WTC11 (cell line): ENCODE measurements at regions not wholly inside any gene's neighbourhood (a gene's known extent, or its start where the extent isn't known, plus 50 kb on each side); places are given as distances from the start of the nearest gene placed in this dataset.

Experiments
- ATAC-seq: fragments of 200-7000 bp; cut with Tn5 transposase; 2 replicates; pipeline ENCODE4 v1.10.0; 2021; ENCODE audit warnings: mild to moderate bottlenecking, moderate library complexity
- CTCF ChIA-PET: fragments of 300-600 bp; sonication (Branson Sonifier 250); formaldehyde crosslinking; loops from one replicate; lab custom pipeline; 2021; ENCODE audit warnings: antibody characterized with exemption; lab: Charles Lee
- POLR2A ChIA-PET: fragments of 350-600 bp; sonication (Branson Sonifier 250); formaldehyde crosslinking; loops from one replicate; lab custom pipeline; 2021; ENCODE audit warnings: antibody characterized with exemption; lab: Charles Lee
- DNase-seq: peaks from one replicate; pipeline ENCODE4 v3.0.0; 2021; ENCODE audit warnings: low spot score
- H3K27ac Mint-ChIP-seq: 2 replicates; pipeline ENCODE4 v1.8.0; 2021; ENCODE audit warnings: mixed read lengths
- H3K27me3 Mint-ChIP-seq: 2 replicates; pipeline ENCODE4 v1.8.0; 2021; ENCODE audit warnings: low read depth, mild to moderate bottlenecking, moderate library complexity, mixed read lengths
- H3K36me3 Mint-ChIP-seq: 2 replicates; pipeline ENCODE4 v1.8.0; 2021; ENCODE audit warnings: mixed read lengths
- H3K4me1 Mint-ChIP-seq: 2 replicates; pipeline ENCODE4 v1.8.0; 2022; ENCODE audit warnings: mixed read lengths
- H3K4me3 Mint-ChIP-seq: 2 replicates; pipeline ENCODE4 v1.8.0; 2021; ENCODE audit warnings: mild to moderate bottlenecking, moderate library complexity, mixed read lengths
- H3K9me3 Mint-ChIP-seq: 2 replicates; pipeline ENCODE4 v1.8.0; 2021; ENCODE audit warnings: mixed read lengths
- ATF1 ChIP-seq: sonication (generic); formaldehyde crosslinking; IDR thresholded peaks from 2 replicates; pipeline ENCODE4 v1.8.1; 2023; ENCODE audit warnings: mild to moderate bottlenecking, moderate library complexity, missing genetic modification reagents
- CREB1 ChIP-seq: sonication (generic); formaldehyde crosslinking; IDR thresholded peaks from 2 replicates; pipeline ENCODE4 v1.8.0; 2023; ENCODE audit warnings: mild to moderate bottlenecking, missing genetic modification reagents
- E2F4 ChIP-seq: sonication (generic); formaldehyde crosslinking; IDR thresholded peaks from 2 replicates; pipeline ENCODE4 v1.8.1; 2022; ENCODE audit warnings: low read depth, mild to moderate bottlenecking, moderate library complexity, missing genetic modification reagents, borderline replicate concordance
- ESRRA ChIP-seq: sonication (generic); formaldehyde crosslinking; IDR thresholded peaks from 2 replicates; pipeline ENCODE4 v1.8.1; 2022; ENCODE audit warnings: mild to moderate bottlenecking, missing genetic modification reagents, borderline replicate concordance
- ETV6 ChIP-seq: sonication (generic); formaldehyde crosslinking; IDR thresholded peaks from 2 replicates; pipeline ENCODE4 v1.8.1; 2022; ENCODE audit warnings: mild to moderate bottlenecking, missing genetic modification reagents
- FOXJ3 ChIP-seq: sonication (generic); formaldehyde crosslinking; IDR thresholded peaks from 2 replicates; pipeline ENCODE4 v1.9.0; 2021; ENCODE audit warnings: missing genetic modification reagents, mild to moderate bottlenecking, borderline replicate concordance
- FOXP1 ChIP-seq: sonication (generic); formaldehyde crosslinking; IDR thresholded peaks from 2 replicates; pipeline ENCODE4 v1.8.0; 2022; ENCODE audit warnings: missing genetic modification reagents, mild to moderate bottlenecking, moderate library complexity, borderline replicate concordance
- FOXP4 ChIP-seq: sonication (generic); formaldehyde crosslinking; IDR thresholded peaks from 2 replicates; pipeline ENCODE4 v1.8.0; 2022; ENCODE audit warnings: mild to moderate bottlenecking, missing genetic modification reagents
- GRHL2 ChIP-seq: fragments of 250-450 bp; sonication (Bioruptor Pico); IDR thresholded peaks from 2 replicates; pipeline ENCODE4 v1.8.0; 2022; ENCODE audit warnings: mild to moderate bottlenecking, moderate library complexity; ENCODE audit not compliant: insufficient replicate concordance, severe bottlenecking
- HMGA2 ChIP-seq: fragments of 250-450 bp; sonication (Bioruptor Pico); IDR thresholded peaks from 2 replicates; pipeline ENCODE4 v1.4.0; 2021; ENCODE audit warnings: mild to moderate bottlenecking, moderate library complexity
- JAZF1 ChIP-seq: fragments of 250-450 bp; sonication (Bioruptor Pico); IDR thresholded peaks from 2 replicates; pipeline ENCODE4 v1.9.0; 2021; ENCODE audit warnings: moderate library complexity, mild to moderate bottlenecking, inconsistent platforms
- MLX ChIP-seq: sonication (generic); formaldehyde crosslinking; IDR thresholded peaks from 2 replicates; pipeline ENCODE4 v1.8.1; 2023; ENCODE audit warnings: mild to moderate bottlenecking, missing genetic modification reagents, moderate library complexity
- NFATC4 ChIP-seq: fragments of 250-450 bp; sonication (Bioruptor Pico); IDR thresholded peaks from 2 replicates; pipeline ENCODE4 v1.9.0; 2021; ENCODE audit warnings: mild to moderate bottlenecking
- NFE2L1 ChIP-seq: sonication (generic); formaldehyde crosslinking; IDR thresholded peaks from 2 replicates; pipeline ENCODE4 v1.8.1; 2023; ENCODE audit warnings: missing genetic modification reagents
- SMAD4 ChIP-seq: sonication (generic); formaldehyde crosslinking; IDR thresholded peaks from 2 replicates; pipeline ENCODE4 v1.8.0; 2022; ENCODE audit warnings: mild to moderate bottlenecking, missing genetic modification reagents
- SOX15 ChIP-seq: fragments of 250-450 bp; sonication (Bioruptor Pico); IDR thresholded peaks from 2 replicates; pipeline ENCODE4 v1.9.0; 2021; ENCODE audit warnings: mild to moderate bottlenecking
- ZMAT4 ChIP-seq: fragments of 250-450 bp; sonication (Bioruptor Pico); IDR thresholded peaks from 2 replicates; pipeline ENCODE4 v1.9.0; 2021; ENCODE audit warnings: mild to moderate bottlenecking
- ZNF219 ChIP-seq: sonication (generic); formaldehyde crosslinking; IDR thresholded peaks from 2 replicates; pipeline ENCODE4 v1.8.0; 2023; ENCODE audit warnings: missing genetic modification reagents, mild to moderate bottlenecking, borderline replicate concordance
- ZNF416 ChIP-seq: fragments of 250-450 bp; sonication (Bioruptor Pico); IDR thresholded peaks from 2 replicates; pipeline ENCODE4 v1.9.0; 2021; ENCODE audit warnings: mild to moderate bottlenecking, inconsistent platforms
- TF ChIP-seq, protein P1 (sequence below): sonication (generic); formaldehyde crosslinking; IDR thresholded peaks from 2 replicates; pipeline ENCODE4 v1.8.1; 2023; ENCODE audit warnings: mild to moderate bottlenecking, missing genetic modification reagents
- TF ChIP-seq, protein P2 (sequence below): sonication (generic); formaldehyde crosslinking; IDR thresholded peaks from 2 replicates; pipeline ENCODE4 v1.8.1; 2022; ENCODE audit warnings: missing genetic modification reagents, borderline replicate concordance
- TF ChIP-seq, protein P3 (sequence below): sonication (generic); formaldehyde crosslinking; IDR thresholded peaks from 2 replicates; pipeline ENCODE4 v1.8.0; 2022; ENCODE audit warnings: mild to moderate bottlenecking, missing genetic modification reagents
- TF ChIP-seq, protein P4 (sequence below): sonication (generic); formaldehyde crosslinking; IDR thresholded peaks from 2 replicates; pipeline ENCODE4 v1.8.0; 2023; ENCODE audit warnings: mild to moderate bottlenecking, missing genetic modification reagents
- TF ChIP-seq, protein P5 (sequence below): sonication (generic); formaldehyde crosslinking; IDR thresholded peaks from 2 replicates; pipeline ENCODE4 v1.8.1; 2023; ENCODE audit warnings: mild to moderate bottlenecking, missing genetic modification reagents

DNA sequence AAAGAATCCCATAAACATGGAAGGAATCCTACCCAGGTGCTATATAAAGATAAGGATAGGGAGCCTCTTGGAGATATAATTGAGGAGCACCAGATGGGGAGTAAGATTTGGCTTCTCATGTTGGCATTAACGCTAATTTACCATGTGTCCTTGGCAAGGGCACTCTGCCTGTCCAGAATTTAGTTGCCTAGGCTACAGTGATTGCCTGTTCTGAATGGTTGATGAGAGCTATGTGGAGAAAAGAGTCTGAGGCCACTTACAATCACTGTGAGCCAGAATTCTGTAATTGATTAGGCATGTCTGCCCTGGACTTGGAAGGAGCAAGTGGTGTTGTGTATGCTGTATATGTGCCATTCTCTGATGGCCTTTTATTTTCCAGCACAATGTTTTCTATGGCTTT, 1101.2 kb upstream of the RBFOX1 start (continued):
- TF ChIP-seq, protein P1, sequence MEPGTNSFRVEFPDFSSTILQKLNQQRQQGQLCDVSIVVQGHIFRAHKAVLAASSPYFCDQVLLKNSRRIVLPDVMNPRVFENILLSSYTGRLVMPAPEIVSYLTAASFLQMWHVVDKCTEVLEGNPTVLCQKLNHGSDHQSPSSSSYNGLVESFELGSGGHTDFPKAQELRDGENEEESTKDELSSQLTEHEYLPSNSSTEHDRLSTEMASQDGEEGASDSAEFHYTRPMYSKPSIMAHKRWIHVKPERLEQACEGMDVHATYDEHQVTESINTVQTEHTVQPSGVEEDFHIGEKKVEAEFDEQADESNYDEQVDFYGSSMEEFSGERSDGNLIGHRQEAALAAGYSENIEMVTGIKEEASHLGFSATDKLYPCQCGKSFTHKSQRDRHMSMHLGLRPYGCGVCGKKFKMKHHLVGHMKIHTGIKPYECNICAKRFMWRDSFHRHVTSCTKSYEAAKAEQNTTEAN (CRISPR knock-in tag): no peak
- TF ChIP-seq CREB1 (no peak), FOXJ3 (CRISPR knock-in tag) (no peak), HMGA2 (no peak), ESRRA (no peak), SOX15 (CRISPR knock-in tag) (no peak), ATF1 (CRISPR knock-in tag) (no peak), NFE2L1 (no peak)

DNA sequence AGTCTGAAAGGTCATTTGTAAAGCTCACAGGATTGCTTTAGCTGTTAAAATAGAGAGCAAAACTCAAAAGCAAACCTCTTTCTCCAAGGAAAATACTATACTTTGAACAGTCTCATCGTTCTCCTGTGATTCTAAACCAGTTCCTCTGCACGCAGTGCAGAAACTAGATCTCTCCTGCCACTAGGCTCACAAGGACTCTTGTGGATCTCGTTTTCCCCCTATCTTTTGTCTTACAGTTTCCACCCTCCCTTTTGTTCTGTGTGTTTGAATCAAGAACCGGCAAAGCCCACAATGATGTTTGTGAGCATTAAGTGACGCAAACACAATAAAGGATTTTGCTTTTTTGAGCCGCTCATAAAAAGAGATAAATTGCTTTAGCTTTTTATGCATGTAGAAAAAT, 1103.5 kb upstream of the RBFOX1 start:
- Mint-ChIP-seq H3K4me1 (no peaks in the 10 kb centered on the region), H3K27me3 (peaks cover 11% of the 10 kb centered on the region), H3K27ac (no peak overlapping the region)
- ATAC-seq (no peak), DNase-seq (no peak)
- POLR2A ChIA-PET: no interaction called here
- TF ChIP-seq, protein P2, sequence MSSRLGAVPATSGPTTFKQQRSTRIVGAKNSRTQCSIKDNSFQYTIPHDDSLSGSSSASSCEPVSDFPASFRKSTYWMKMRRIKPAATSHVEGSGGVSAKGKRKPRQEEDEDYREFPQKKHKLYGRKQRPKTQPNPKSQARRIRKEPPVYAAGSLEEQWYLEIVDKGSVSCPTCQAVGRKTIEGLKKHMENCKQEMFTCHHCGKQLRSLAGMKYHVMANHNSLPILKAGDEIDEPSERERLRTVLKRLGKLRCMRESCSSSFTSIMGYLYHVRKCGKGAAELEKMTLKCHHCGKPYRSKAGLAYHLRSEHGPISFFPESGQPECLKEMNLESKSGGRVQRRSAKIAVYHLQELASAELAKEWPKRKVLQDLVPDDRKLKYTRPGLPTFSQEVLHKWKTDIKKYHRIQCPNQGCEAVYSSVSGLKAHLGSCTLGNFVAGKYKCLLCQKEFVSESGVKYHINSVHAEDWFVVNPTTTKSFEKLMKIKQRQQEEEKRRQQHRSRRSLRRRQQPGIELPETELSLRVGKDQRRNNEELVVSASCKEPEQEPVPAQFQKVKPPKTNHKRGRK (CRISPR knock-in tag): no peak
- TF ChIP-seq, protein P3, sequence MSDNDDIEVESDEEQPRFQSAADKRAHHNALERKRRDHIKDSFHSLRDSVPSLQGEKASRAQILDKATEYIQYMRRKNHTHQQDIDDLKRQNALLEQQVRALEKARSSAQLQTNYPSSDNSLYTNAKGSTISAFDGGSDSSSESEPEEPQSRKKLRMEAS (CRISPR knock-in tag): no peak
- TF ChIP-seq FOXP1 (CRISPR knock-in tag) (no peak), ZMAT4 (CRISPR knock-in tag) (no peak), ATF1 (CRISPR knock-in tag) (no peak), ZNF219 (no peak), ETV6 (CRISPR knock-in tag) (no peak), JAZF1 (CRISPR knock-in tag) (no peak), E2F4 (CRISPR knock-in tag) (no peak), CREB1 (no peak), ZNF416 (CRISPR knock-in tag) (no peak), NFATC4 (CRISPR knock-in tag) (no peak), SMAD4 (CRISPR knock-in tag) (no peak), GRHL2 (CRISPR knock-in tag) (no peak), MLX (CRISPR knock-in tag) (no peak), FOXP4 (CRISPR knock-in tag) (no peak)
- TF ChIP-seq, protein P4, sequence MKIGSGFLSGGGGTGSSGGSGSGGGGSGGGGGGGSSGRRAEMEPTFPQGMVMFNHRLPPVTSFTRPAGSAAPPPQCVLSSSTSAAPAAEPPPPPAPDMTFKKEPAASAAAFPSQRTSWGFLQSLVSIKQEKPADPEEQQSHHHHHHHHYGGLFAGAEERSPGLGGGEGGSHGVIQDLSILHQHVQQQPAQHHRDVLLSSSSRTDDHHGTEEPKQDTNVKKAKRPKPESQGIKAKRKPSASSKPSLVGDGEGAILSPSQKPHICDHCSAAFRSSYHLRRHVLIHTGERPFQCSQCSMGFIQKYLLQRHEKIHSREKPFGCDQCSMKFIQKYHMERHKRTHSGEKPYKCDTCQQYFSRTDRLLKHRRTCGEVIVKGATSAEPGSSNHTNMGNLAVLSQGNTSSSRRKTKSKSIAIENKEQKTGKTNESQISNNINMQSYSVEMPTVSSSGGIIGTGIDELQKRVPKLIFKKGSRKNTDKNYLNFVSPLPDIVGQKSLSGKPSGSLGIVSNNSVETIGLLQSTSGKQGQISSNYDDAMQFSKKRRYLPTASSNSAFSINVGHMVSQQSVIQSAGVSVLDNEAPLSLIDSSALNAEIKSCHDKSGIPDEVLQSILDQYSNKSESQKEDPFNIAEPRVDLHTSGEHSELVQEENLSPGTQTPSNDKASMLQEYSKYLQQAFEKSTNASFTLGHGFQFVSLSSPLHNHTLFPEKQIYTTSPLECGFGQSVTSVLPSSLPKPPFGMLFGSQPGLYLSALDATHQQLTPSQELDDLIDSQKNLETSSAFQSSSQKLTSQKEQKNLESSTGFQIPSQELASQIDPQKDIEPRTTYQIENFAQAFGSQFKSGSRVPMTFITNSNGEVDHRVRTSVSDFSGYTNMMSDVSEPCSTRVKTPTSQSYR (CRISPR knock-in tag): no peak
- TF ChIP-seq, protein P5, sequence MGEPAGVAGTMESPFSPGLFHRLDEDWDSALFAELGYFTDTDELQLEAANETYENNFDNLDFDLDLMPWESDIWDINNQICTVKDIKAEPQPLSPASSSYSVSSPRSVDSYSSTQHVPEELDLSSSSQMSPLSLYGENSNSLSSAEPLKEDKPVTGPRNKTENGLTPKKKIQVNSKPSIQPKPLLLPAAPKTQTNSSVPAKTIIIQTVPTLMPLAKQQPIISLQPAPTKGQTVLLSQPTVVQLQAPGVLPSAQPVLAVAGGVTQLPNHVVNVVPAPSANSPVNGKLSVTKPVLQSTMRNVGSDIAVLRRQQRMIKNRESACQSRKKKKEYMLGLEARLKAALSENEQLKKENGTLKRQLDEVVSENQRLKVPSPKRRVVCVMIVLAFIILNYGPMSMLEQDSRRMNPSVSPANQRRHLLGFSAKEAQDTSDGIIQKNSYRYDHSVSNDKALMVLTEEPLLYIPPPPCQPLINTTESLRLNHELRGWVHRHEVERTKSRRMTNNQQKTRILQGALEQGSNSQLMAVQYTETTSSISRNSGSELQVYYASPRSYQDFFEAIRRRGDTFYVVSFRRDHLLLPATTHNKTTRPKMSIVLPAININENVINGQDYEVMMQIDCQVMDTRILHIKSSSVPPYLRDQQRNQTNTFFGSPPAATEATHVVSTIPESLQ: no peak
- TF ChIP-seq, all 79 proteins: peak for 0
- peaks cover 68% of the 10 kb centered on the region for H3K9me3 Mint-ChIP-seq
- CTCF ChIA-PET: no interaction called here
- no peak overlapping the region for H3K4me3 Mint-ChIP-seq
- peaks cover 69% of the 10 kb centered on the region for H3K36me3 Mint-ChIP-seq
